ENCODE measurements at regions not wholly inside any gene's neighbourhood (a gene's known extent, or its start where the extent isn't known, plus 50 kb on each side); places are given as distances from the start of the nearest gene placed in this dataset.
"Not testable (repeated sequence)": the region's sequence is repeated elsewhere in the genome, so short reads cannot be mapped to it uniquely, and the experiment has no call there.

- H3K4me1 ChIP-seq (ENCODE audit: control extremely low read depth in 1 of 4, control insufficient read depth in 4 of 4, insufficient read depth in 4 of 4, low read length in 3 of 4) = no peaks in the 10 kb centered on the region
- CTCF ChIA-PET = no interaction called here
- H3K9me3 ChIP-seq (ENCODE audit: control extremely low read depth in 1 of 5, control insufficient read depth in 4 of 5, insufficient read depth in 2 of 5, low read depth in 1 of 5, low read length in 4 of 5) = peaks cover 0 to 7% (median 4%) of the 10 kb centered on the region in 5 experiments
- H3K36me3 ChIP-seq (ENCODE audit: control insufficient read depth in 4 of 4, insufficient read depth in 4 of 4, low read length in 3 of 4) = no peaks in the 10 kb centered on the region
- H3K4me3 ChIP-seq (ENCODE audit: control insufficient read depth in 1 of 7, extremely low read depth in 1 of 7, insufficient read depth in 4 of 7, low read depth in 2 of 7, low read length in 6 of 7) = no peak overlapping the region
- WGBS (ENCODE audit: insufficient coverage) = 100% methylated on average over 2 of the region's 4 CpGs
- H3K27ac ChIP-seq (ENCODE audit: insufficient read depth in 1 of 2, low read depth in 1 of 2, low read length in 2 of 2, poor library complexity in 1 of 2, severe bottlenecking in 2 of 2) = no peak overlapping the region
- no peak for DNase-seq
- POLR2A ChIA-PET = no interaction called here
- H3K27me3 ChIP-seq (replicated peaks in 2 of 5; ENCODE audit: control insufficient read depth in 4 of 5, insufficient read depth in 5 of 5, low read length in 4 of 5) = no peaks in the 10 kb centered on the region
Measured at GRCh38 chr16:88133507-88133843, 182.2 kb downstream of the BANP start.

- H3K4me1 ChIP-seq (ENCODE audit: control extremely low read depth in 1 of 4, control insufficient read depth in 4 of 4, insufficient read depth in 4 of 4, low read length in 3 of 4); H3K27me3 ChIP-seq (replicated peaks in 2 of 5; ENCODE audit: control insufficient read depth in 4 of 5, insufficient read depth in 5 of 5, low read length in 4 of 5); H3K4me3 ChIP-seq (ENCODE audit: control insufficient read depth in 1 of 7, extremely low read depth in 1 of 7, insufficient read depth in 4 of 7, low read depth in 2 of 7, low read length in 6 of 7); H3K36me3 ChIP-seq (ENCODE audit: control insufficient read depth in 4 of 4, insufficient read depth in 4 of 4, low read length in 3 of 4); CTCF ChIA-PET; POLR2A ChIA-PET; H3K27ac ChIP-seq (ENCODE audit: insufficient read depth in 1 of 2, low read depth in 1 of 2, low read length in 2 of 2, poor library complexity in 1 of 2, severe bottlenecking in 2 of 2); DNase-seq: not testable (repeated sequence)
- WGBS (ENCODE audit: insufficient coverage) = 96% methylated on average over 9 of the region's 21 CpGs
- peaks cover 0 to 13% (median 10%) of the 10 kb centered on the region in 5 experiments for H3K9me3 ChIP-seq (ENCODE audit: control extremely low read depth in 1 of 5, control insufficient read depth in 4 of 5, insufficient read depth in 2 of 5, low read depth in 1 of 5, low read length in 4 of 5)
Measured at GRCh38 chr16:88134172-88134898, 183.1 kb downstream of the BANP start.

- CTCF ChIA-PET; H3K4me3 ChIP-seq (ENCODE audit: control insufficient read depth in 1 of 7, extremely low read depth in 1 of 7, insufficient read depth in 4 of 7, low read depth in 2 of 7, low read length in 6 of 7); H3K27ac ChIP-seq (ENCODE audit: insufficient read depth in 1 of 2, low read depth in 1 of 2, low read length in 2 of 2, poor library complexity in 1 of 2, severe bottlenecking in 2 of 2); H3K4me1 ChIP-seq (ENCODE audit: control extremely low read depth in 1 of 4, control insufficient read depth in 4 of 4, insufficient read depth in 4 of 4, low read length in 3 of 4); DNase-seq; H3K36me3 ChIP-seq (ENCODE audit: control insufficient read depth in 4 of 4, insufficient read depth in 4 of 4, low read length in 3 of 4); H3K27me3 ChIP-seq (replicated peaks in 2 of 5; ENCODE audit: control insufficient read depth in 4 of 5, insufficient read depth in 5 of 5, low read length in 4 of 5); POLR2A ChIA-PET: not testable (repeated sequence)
- H3K9me3 ChIP-seq (ENCODE audit: control extremely low read depth in 1 of 5, control insufficient read depth in 4 of 5, insufficient read depth in 2 of 5, low read depth in 1 of 5, low read length in 4 of 5) = peaks cover 0 to 13% (median 10%) of the 10 kb centered on the region in 5 experiments
- WGBS (ENCODE audit: insufficient coverage) = 88% methylated on average over 7 of the region's 24 CpGs
Measured at GRCh38 chr16:88134899-88135682, 183.9 kb downstream of the BANP start.

GRCh38 chr16:88136211-88136713 is 185.0 kb downstream of the BANP start:
- H3K27me3 ChIP-seq (replicated peaks in 2 of 5; ENCODE audit: control insufficient read depth in 4 of 5, insufficient read depth in 5 of 5, low read length in 4 of 5); CTCF ChIA-PET; POLR2A ChIA-PET; H3K4me3 ChIP-seq (ENCODE audit: control insufficient read depth in 1 of 7, extremely low read depth in 1 of 7, insufficient read depth in 4 of 7, low read depth in 2 of 7, low read length in 6 of 7); DNase-seq; H3K36me3 ChIP-seq (ENCODE audit: control insufficient read depth in 4 of 4, insufficient read depth in 4 of 4, low read length in 3 of 4); H3K4me1 ChIP-seq (ENCODE audit: control extremely low read depth in 1 of 4, control insufficient read depth in 4 of 4, insufficient read depth in 4 of 4, low read length in 3 of 4); H3K27ac ChIP-seq (ENCODE audit: insufficient read depth in 1 of 2, low read depth in 1 of 2, low read length in 2 of 2, poor library complexity in 1 of 2, severe bottlenecking in 2 of 2): not testable (repeated sequence)
- H3K9me3 ChIP-seq (ENCODE audit: control extremely low read depth in 1 of 5, control insufficient read depth in 4 of 5, insufficient read depth in 2 of 5, low read depth in 1 of 5, low read length in 4 of 5) = peaks cover 0 to 13% (median 10%) of the 10 kb centered on the region in 5 experiments
- WGBS (ENCODE audit: insufficient coverage) = 96% methylated on average over 13 of the region's 13 CpGs

DNA sequence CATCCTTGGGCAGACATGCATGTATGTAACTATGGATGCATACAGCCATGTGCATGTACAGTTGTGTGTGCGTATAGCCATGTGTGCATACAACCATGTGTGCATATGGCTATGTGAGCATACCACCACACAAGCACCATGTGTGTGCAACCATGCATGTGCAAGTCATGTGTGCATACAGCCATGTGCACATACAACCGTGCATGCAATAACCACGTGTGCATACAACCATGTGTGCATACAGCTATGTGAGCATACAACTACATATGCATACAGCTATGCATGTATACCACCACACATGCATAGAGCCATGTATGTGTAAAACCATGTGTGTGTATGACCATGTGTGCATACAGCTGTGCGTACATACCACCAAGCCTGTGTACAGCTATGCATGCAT is 185.7 kb downstream of the BANP start:
- WGBS (ENCODE audit: insufficient coverage) = 100% methylated on average over 2 of the region's 4 CpGs
- DNase-seq; H3K27me3 ChIP-seq (replicated peaks in 2 of 5; ENCODE audit: control insufficient read depth in 4 of 5, insufficient read depth in 5 of 5, low read length in 4 of 5); POLR2A ChIA-PET; H3K36me3 ChIP-seq (ENCODE audit: control insufficient read depth in 4 of 4, insufficient read depth in 4 of 4, low read length in 3 of 4); CTCF ChIA-PET; H3K4me1 ChIP-seq (ENCODE audit: control extremely low read depth in 1 of 4, control insufficient read depth in 4 of 4, insufficient read depth in 4 of 4, low read length in 3 of 4); H3K27ac ChIP-seq (ENCODE audit: insufficient read depth in 1 of 2, low read depth in 1 of 2, low read length in 2 of 2, poor library complexity in 1 of 2, severe bottlenecking in 2 of 2); H3K4me3 ChIP-seq (ENCODE audit: control insufficient read depth in 1 of 7, extremely low read depth in 1 of 7, insufficient read depth in 4 of 7, low read depth in 2 of 7, low read length in 6 of 7): not testable (repeated sequence)
- H3K9me3 ChIP-seq (ENCODE audit: control extremely low read depth in 1 of 5, control insufficient read depth in 4 of 5, insufficient read depth in 2 of 5, low read depth in 1 of 5, low read length in 4 of 5) = peaks cover 0 to 13% (median 10%) of the 10 kb centered on the region in 5 experiments

DNA sequence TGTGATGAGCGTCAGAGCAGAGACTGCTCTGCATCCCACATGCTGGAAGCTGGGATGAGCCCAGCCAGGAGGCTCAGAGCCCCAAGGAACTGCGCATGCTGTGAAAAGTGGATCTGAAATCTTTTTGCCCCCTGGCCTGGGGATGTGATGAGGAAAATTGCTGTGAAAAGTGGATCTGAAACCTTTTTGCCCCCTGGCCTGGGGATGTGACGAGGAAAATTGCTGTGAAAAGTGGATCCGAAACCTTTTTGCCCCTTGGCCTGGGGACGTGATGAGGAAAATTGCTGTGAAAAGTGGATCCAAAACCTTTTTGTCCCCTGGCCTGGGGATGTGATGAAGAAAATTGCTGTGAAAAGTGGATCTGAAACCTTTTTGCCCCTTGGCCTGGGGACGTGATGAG is 187.9 kb downstream of the BANP start:
- peaks cover 0 to 13% (median 10%) of the 10 kb centered on the region in 5 experiments for H3K9me3 ChIP-seq (ENCODE audit: control extremely low read depth in 1 of 5, control insufficient read depth in 4 of 5, insufficient read depth in 2 of 5, low read depth in 1 of 5, low read length in 4 of 5)
- H3K36me3 ChIP-seq (ENCODE audit: control insufficient read depth in 4 of 4, insufficient read depth in 4 of 4, low read length in 3 of 4); H3K4me1 ChIP-seq (ENCODE audit: control extremely low read depth in 1 of 4, control insufficient read depth in 4 of 4, insufficient read depth in 4 of 4, low read length in 3 of 4); H3K27ac ChIP-seq (ENCODE audit: insufficient read depth in 1 of 2, low read depth in 1 of 2, low read length in 2 of 2, poor library complexity in 1 of 2, severe bottlenecking in 2 of 2); CTCF ChIA-PET; H3K4me3 ChIP-seq (ENCODE audit: control insufficient read depth in 1 of 7, extremely low read depth in 1 of 7, insufficient read depth in 4 of 7, low read depth in 2 of 7, low read length in 6 of 7); H3K27me3 ChIP-seq (replicated peaks in 2 of 5; ENCODE audit: control insufficient read depth in 4 of 5, insufficient read depth in 5 of 5, low read length in 4 of 5); DNase-seq; POLR2A ChIA-PET: not testable (repeated sequence)
- 100% methylated on average over 1 of the region's 6 CpGs for WGBS (ENCODE audit: insufficient coverage)

- H3K27me3 ChIP-seq (replicated peaks in 2 of 5; ENCODE audit: control insufficient read depth in 4 of 5, insufficient read depth in 5 of 5, low read length in 4 of 5); H3K4me1 ChIP-seq (ENCODE audit: control extremely low read depth in 1 of 4, control insufficient read depth in 4 of 4, insufficient read depth in 4 of 4, low read length in 3 of 4); DNase-seq; H3K4me3 ChIP-seq (ENCODE audit: control insufficient read depth in 1 of 7, extremely low read depth in 1 of 7, insufficient read depth in 4 of 7, low read depth in 2 of 7, low read length in 6 of 7); POLR2A ChIA-PET; H3K27ac ChIP-seq (ENCODE audit: insufficient read depth in 1 of 2, low read depth in 1 of 2, low read length in 2 of 2, poor library complexity in 1 of 2, severe bottlenecking in 2 of 2); CTCF ChIA-PET; H3K36me3 ChIP-seq (ENCODE audit: control insufficient read depth in 4 of 4, insufficient read depth in 4 of 4, low read length in 3 of 4): not testable (repeated sequence)
- peaks cover 0 to 13% (median 10%) of the 10 kb centered on the region in 5 experiments for H3K9me3 ChIP-seq (ENCODE audit: control extremely low read depth in 1 of 5, control insufficient read depth in 4 of 5, insufficient read depth in 2 of 5, low read depth in 1 of 5, low read length in 4 of 5)
- WGBS (ENCODE audit: insufficient coverage) = 95% methylated on average over 16 of the region's 20 CpGs
Measured at GRCh38 chr16:88140195-88140594, 189.0 kb downstream of the BANP start.

All from common myeloid progenitor, CD34-positive (primary cell).